ENCODE measurements at regions not wholly inside any gene's neighbourhood (a gene's known extent, or its start where the extent isn't known, plus 50 kb on each side); places are given as distances from the start of the nearest gene placed in this dataset.

DNA sequence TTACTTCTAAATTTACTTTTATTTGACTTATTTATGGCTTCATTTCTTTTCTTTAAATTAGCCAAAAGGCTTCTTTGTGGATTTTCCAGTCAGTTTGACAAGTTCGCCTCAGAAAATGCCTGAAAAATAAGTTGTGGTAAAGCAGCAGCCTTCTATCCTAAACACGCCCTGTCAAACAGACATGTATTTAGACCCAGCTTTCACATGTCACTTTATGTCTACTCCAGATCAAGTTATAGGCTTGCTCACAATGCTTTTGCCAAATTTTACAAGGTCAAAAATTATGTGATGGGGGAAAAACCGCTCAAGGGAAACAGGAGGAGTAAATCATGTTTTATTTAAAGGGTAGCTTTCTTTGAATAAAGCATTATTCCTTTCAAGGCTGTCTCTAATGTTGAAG lies 615.0 kb downstream of the HDGFL1 start:
- H4K8ac ChIP-seq (ENCODE audit: low read depth in 2 of 2, low read length in 2 of 2) = no peak overlapping the region
- in situ Hi-C loops (cut with MboI; ENCODE audit: low sequenced_read_pairs) = no loop called here
- no peaks in the 10 kb centered on the region for H3K9me1 ChIP-seq (ENCODE audit: insufficient read depth, low read length)
- H3K56ac ChIP-seq (ENCODE audit: extremely low read depth, insufficient read depth, low read length) = no peak overlapping the region
- H3K9me3 ChIP-seq (ENCODE audit: control insufficient read depth, insufficient read depth, low read length) = no peaks in the 10 kb centered on the region
- H3K27me3 ChIP-seq (ENCODE audit: control insufficient read depth, insufficient read depth, low read length) = no peaks in the 10 kb centered on the region
- H4K91ac ChIP-seq (ENCODE audit: insufficient read depth, low read depth, low read length) = no peak overlapping the region; the same call in 1 of the 2 replicates
- no peak overlapping the region for H3K18ac ChIP-seq (ENCODE audit: low read depth, low read length)
- no peak overlapping the region for H3K14ac ChIP-seq (replicated peaks; ENCODE audit: low read depth, low read length)
- intact Hi-C loops (cut with micrococcal nuclease) = no loop called here
- no peaks in the 10 kb centered on the region for H3K79me1 ChIP-seq (ENCODE audit: low read depth in 1 of 2, low read length in 2 of 2)
- dilution Hi-C loops (cut with HindIII; ENCODE audit: low sequenced_read_pairs, unreplicated experiment) = no loop called here
- no peak for DNase-seq
- H4K20me1 ChIP-seq (ENCODE audit: insufficient read depth, low read length) = no peaks in the 10 kb centered on the region
- H4K5ac ChIP-seq (ENCODE audit: low read depth, low read length) = no peak overlapping the region
- H3K4me3 ChIP-seq (ENCODE audit: insufficient read depth, low read depth, low read length) = no peak overlapping the region
- POLR2A ChIA-PET (ENCODE audit: unreplicated experiment) = no interaction called here
- no peak overlapping the region for H2BK20ac ChIP-seq (ENCODE audit: low read depth, low read length)
- no TSS peak for BruUV-seq (replicated peaks)
- WGBS, 2 experiments (ENCODE audit: extremely low coverage in 2 of 2, insufficient read length in 1 of 2) = no CpG with 5 or more reads among the region's 3 CpGs
- no peak overlapping the region for H3K23ac ChIP-seq (ENCODE audit: low read depth, low read length)
- H2BK5ac ChIP-seq (ENCODE audit: low read depth, low read length, poor library complexity, severe bottlenecking) = no peak overlapping the region
- no peaks in the 10 kb centered on the region for H3K36me3 ChIP-seq (ENCODE audit: control insufficient read depth, insufficient read depth, low read length)
- H2AK9ac ChIP-seq (replicated peaks; ENCODE audit: low read depth, low read length, poor library complexity) = no peak overlapping the region
- no peak overlapping the region for H2BK15ac ChIP-seq (ENCODE audit: low read depth, low read length)
- H2AK5ac ChIP-seq (ENCODE audit: low read depth, low read length) = no peak overlapping the region
- TF ChIP-seq MAFK (IDR thresholded peaks at IDR 0.05; ENCODE audit: low read depth, low read length) (no peak), RCOR1 (IDR thresholded peaks at IDR 0.05; ENCODE audit: insufficient replicate concordance, low read length) (no peak), SMC3 (IDR thresholded peaks at IDR 0.05; ENCODE audit: low read depth, low read length) (no peak), POLR2A (IDR thresholded peaks at IDR 0.05; ENCODE audit: low read depth, low read length) (no peak), FOS (IDR thresholded peaks at IDR 0.05; ENCODE audit: low read depth, low read length) (no peak), NFE2L2 (IDR thresholded peaks at IDR 0.05; ENCODE audit: low read depth, low read length) (no peak), RFX5 (IDR thresholded peaks at IDR 0.05; ENCODE audit: low read depth, low read length) (no peak), BHLHE40 (IDR thresholded peaks at IDR 0.05; ENCODE audit: low read depth, low read length) (no peak), MAZ (IDR thresholded peaks at IDR 0.05; ENCODE audit: borderline replicate concordance, low read depth, low read length) (no peak), CHD1 (IDR thresholded peaks at IDR 0.05; ENCODE audit: low read depth, low read length) (no peak), RAD21 (IDR thresholded peaks at IDR 0.05; ENCODE audit: low read length) (no peak), CEBPB (IDR thresholded peaks at IDR 0.05; ENCODE audit: low read depth, low read length) (no peak), MXI1 (IDR thresholded peaks at IDR 0.05; ENCODE audit: borderline replicate concordance, low read depth, low read length) (no peak)
- TF ChIP-seq, protein P1, sequence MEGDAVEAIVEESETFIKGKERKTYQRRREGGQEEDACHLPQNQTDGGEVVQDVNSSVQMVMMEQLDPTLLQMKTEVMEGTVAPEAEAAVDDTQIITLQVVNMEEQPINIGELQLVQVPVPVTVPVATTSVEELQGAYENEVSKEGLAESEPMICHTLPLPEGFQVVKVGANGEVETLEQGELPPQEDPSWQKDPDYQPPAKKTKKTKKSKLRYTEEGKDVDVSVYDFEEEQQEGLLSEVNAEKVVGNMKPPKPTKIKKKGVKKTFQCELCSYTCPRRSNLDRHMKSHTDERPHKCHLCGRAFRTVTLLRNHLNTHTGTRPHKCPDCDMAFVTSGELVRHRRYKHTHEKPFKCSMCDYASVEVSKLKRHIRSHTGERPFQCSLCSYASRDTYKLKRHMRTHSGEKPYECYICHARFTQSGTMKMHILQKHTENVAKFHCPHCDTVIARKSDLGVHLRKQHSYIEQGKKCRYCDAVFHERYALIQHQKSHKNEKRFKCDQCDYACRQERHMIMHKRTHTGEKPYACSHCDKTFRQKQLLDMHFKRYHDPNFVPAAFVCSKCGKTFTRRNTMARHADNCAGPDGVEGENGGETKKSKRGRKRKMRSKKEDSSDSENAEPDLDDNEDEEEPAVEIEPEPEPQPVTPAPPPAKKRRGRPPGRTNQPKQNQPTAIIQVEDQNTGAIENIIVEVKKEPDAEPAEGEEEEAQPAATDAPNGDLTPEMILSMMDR (conservative IDR thresholded peaks at IDR 0.05; ENCODE audit: low read depth, low read length) = no peak
- TF ChIP-seq, protein P2, sequence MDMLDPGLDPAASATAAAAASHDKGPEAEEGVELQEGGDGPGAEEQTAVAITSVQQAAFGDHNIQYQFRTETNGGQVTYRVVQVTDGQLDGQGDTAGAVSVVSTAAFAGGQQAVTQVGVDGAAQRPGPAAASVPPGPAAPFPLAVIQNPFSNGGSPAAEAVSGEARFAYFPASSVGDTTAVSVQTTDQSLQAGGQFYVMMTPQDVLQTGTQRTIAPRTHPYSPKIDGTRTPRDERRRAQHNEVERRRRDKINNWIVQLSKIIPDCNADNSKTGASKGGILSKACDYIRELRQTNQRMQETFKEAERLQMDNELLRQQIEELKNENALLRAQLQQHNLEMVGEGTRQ (IDR thresholded peaks at IDR 0.05; ENCODE audit: low read depth, low read length) = no peak
- TF ChIP-seq, protein P3, sequence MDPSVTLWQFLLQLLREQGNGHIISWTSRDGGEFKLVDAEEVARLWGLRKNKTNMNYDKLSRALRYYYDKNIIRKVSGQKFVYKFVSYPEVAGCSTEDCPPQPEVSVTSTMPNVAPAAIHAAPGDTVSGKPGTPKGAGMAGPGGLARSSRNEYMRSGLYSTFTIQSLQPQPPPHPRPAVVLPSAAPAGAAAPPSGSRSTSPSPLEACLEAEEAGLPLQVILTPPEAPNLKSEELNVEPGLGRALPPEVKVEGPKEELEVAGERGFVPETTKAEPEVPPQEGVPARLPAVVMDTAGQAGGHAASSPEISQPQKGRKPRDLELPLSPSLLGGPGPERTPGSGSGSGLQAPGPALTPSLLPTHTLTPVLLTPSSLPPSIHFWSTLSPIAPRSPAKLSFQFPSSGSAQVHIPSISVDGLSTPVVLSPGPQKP (IDR thresholded peaks at IDR 0.05; ENCODE audit: borderline replicate concordance, low read depth, low read length) = no peak
- no peak overlapping the region for H3K4ac ChIP-seq (ENCODE audit: low read depth, low read length)
- no peaks in the 10 kb centered on the region for H3K4me1 ChIP-seq (ENCODE audit: control insufficient read depth, insufficient read depth, low read length)
- H3K27ac ChIP-seq (ENCODE audit: insufficient read depth, low read length) = no peak overlapping the region
- no peak overlapping the region for H2BK120ac ChIP-seq (ENCODE audit: low read depth, low read length)
- H2AFZ ChIP-seq (replicated peaks; ENCODE audit: low read length, poor library complexity) = no peak overlapping the region
- no peak overlapping the region for H3K4me2 ChIP-seq (ENCODE audit: low read depth, low read length)
- no peak for ATAC-seq (ENCODE audit: low read depth)
- H3K9ac ChIP-seq (ENCODE audit: low read depth, low read length) = no peak overlapping the region
- CTCF ChIA-PET = no interaction called here
